ENCODE measurements at regions not wholly inside any gene's neighbourhood (a gene's known extent, or its start where the extent isn't known, plus 50 kb on each side); places are given as distances from the start of the nearest gene placed in this dataset.

DNA sequence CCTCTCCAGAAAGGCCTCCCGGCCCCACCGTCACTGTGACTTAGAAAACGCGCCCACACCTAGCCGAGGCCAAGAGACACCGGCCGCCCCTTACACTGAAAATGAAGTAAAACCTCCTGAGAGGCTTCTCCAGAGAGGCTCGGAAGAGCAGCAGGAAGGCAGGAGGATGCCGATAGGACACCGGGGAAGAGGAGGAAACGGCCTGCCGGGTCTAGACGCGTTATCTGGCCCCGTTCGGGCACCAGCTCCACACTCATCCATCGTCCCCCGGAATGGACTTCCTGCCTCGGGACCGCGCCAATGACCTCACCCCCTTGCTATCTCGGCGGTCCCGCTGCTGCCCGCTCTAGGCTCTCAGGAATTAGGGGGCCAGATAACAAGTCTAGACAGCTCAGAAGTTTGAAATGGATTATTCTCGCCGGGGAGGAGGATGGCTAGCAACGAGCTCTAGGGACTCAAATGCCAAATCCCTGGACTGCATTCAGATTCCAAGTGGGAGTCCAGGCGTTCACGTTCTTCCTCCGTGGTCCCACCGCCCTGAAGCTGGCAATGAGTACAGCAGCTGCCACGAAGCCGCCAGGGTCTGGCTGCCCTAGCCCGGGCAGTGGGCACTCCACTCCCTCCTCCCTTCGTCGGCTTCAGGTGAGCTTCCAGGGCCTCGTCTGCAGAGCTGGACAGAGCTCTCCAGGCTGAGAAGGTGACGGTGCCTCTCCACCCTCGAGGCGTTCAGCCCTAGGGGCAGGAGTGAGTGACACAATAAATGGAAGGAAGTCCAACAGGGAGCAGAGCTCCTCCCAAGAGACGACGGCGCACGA, 350.9 kb downstream of the FOXL1 start:
- H3K27ac ChIP-seq (ENCODE audit: low read depth, low read length): no peak overlapping the region
- H3K27me3 ChIP-seq (ENCODE audit: control insufficient read depth, insufficient read depth, low read length): peaks cover 18% of the 10 kb centered on the region
- H3K4me3 ChIP-seq (ENCODE audit: low read depth, low read length): no peak overlapping the region
- H3K4me1 ChIP-seq (ENCODE audit: control insufficient read depth, insufficient read depth, low read length): peaks cover 22% of the 10 kb centered on the region
- H3K36me3 ChIP-seq (ENCODE audit: control insufficient read depth, insufficient read depth, low read length): no peaks in the 10 kb centered on the region
- H3K9me3 ChIP-seq (ENCODE audit: control insufficient read depth, insufficient read depth, low read length): no peaks in the 10 kb centered on the region
- DNase-seq (ENCODE audit: low read depth in 4 of 6, low spot score in 6 of 6): no peak
- 66% methylated on average over 39 of the region's 45 CpGs for WGBS (ENCODE audit: insufficient coverage)

DNA sequence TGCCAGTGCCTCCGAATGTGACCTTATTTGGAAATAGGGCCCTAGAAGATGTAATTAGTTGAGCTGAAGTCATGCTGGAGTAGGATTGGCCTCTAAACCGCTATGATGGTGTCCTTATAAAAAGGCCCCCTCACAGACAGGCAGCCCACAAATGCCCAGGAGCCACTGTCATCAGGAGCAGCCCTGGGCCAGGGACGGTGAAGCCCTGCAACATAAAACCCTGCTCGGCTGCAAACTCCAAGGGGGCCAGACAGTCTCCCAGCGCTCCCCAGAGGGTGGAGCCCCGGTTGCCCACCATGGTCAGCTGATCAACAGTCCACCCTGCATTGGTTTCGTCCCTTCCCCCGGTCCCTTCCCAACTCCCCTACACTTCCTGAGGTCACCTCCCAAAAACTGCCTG, 351.7 kb downstream of the FOXL1 start:
- H3K36me3 ChIP-seq (ENCODE audit: control insufficient read depth, insufficient read depth, low read length): no peaks in the 10 kb centered on the region
- DNase-seq (ENCODE audit: low read depth in 4 of 6, low spot score in 6 of 6): no peak
- H3K9me3 ChIP-seq (ENCODE audit: control insufficient read depth, insufficient read depth, low read length): no peaks in the 10 kb centered on the region
- WGBS (ENCODE audit: insufficient coverage): 84% methylated on average over 5 of the region's 8 CpGs
- peaks cover 21% of the 10 kb centered on the region for H3K27me3 ChIP-seq (ENCODE audit: control insufficient read depth, insufficient read depth, low read length)
- peaks cover 22% of the 10 kb centered on the region for H3K4me1 ChIP-seq (ENCODE audit: control insufficient read depth, insufficient read depth, low read length)
- H3K27ac ChIP-seq (ENCODE audit: low read depth, low read length): no peak overlapping the region
- no peak overlapping the region for H3K4me3 ChIP-seq (ENCODE audit: low read depth, low read length)

DNA sequence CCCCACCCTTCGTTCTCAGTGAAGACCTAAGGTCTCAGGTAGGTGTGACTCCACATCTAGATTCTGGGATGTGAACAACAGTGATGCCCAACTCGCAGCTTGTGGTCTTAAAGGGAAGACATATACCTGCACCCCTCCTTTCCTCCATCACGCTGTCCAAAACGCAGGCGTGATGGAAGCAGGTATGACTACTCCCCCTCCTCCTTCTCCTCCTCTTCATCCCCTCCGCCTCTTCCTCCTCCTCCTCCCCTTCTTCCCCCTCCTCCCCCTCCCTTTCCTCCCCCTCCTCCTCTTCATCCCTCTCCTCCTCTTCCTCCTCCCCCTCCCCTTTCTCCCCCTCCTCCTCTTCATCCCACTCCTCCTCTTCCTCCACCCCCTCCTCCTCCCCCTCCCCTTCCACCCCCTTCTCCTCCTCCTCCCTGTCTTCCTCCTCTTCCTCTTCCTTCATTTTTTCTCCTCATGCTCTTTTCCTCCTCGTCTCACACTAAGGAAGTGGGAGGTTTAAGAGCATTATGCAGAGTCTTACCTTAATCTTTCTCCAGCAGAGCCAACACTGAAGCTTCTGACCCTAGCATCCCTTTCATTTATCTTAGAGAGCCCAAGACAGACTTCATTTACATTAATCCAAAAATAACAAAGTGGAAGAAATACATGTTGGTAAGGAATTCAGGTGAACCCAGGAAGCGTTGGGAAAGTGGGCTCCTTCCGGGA, 352.5 kb downstream of the FOXL1 start:
- H3K9me3 ChIP-seq (ENCODE audit: control insufficient read depth, insufficient read depth, low read length): no peaks in the 10 kb centered on the region
- peaks cover 14% of the 10 kb centered on the region for H3K4me1 ChIP-seq (ENCODE audit: control insufficient read depth, insufficient read depth, low read length)

DNA sequence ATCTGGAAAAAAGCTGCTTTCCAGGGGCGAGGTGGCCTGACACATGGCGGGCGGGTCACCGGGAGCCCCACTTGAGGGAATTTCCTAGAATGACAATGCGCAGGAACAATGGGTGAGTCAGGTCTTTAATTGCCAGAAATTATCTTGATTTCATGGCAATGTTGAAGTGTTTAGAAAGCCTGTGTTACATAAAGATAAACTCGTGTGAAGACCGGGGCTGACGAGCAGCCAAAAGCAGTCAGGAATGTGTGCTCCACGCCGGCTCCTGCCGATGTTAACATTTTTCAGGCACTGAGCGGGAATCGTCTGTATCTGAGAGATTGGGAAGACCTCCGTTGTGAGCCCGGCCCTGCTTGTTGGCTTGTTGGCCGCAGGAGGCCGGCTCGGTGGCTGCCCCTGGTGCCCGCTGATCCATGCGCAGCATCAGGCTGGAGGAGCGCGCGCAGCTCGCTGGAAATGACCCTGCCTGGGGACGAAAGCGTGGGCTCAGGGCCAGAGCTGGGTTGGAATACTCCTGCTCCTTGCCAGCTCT, 353.1 kb downstream of the FOXL1 start:
- peak in 2 of 6 donors; percentile 63 to 66 for DNase-seq (ENCODE audit: low read depth in 4 of 6, low spot score in 6 of 6)
- H3K27ac ChIP-seq (ENCODE audit: low read depth, low read length): peak overlapping the region; percentile 66

More for the DNA sequence above, 352.5 kb downstream of the FOXL1 start:
- DNase-seq (ENCODE audit: low read depth in 4 of 6, low spot score in 6 of 6): no peak
- Histone ChIP-seq H3K27ac (ENCODE audit: low read depth, low read length) (peak overlapping the region; percentile 66), H3K4me3 (ENCODE audit: low read depth, low read length) (no peak overlapping the region), H3K27me3 (ENCODE audit: control insufficient read depth, insufficient read depth, low read length) (peaks cover 15% of the 10 kb centered on the region), H3K36me3 (ENCODE audit: control insufficient read depth, insufficient read depth, low read length) (no peaks in the 10 kb centered on the region)
- 71% methylated on average over 5 of the region's 9 CpGs for WGBS (ENCODE audit: insufficient coverage)

DNA sequence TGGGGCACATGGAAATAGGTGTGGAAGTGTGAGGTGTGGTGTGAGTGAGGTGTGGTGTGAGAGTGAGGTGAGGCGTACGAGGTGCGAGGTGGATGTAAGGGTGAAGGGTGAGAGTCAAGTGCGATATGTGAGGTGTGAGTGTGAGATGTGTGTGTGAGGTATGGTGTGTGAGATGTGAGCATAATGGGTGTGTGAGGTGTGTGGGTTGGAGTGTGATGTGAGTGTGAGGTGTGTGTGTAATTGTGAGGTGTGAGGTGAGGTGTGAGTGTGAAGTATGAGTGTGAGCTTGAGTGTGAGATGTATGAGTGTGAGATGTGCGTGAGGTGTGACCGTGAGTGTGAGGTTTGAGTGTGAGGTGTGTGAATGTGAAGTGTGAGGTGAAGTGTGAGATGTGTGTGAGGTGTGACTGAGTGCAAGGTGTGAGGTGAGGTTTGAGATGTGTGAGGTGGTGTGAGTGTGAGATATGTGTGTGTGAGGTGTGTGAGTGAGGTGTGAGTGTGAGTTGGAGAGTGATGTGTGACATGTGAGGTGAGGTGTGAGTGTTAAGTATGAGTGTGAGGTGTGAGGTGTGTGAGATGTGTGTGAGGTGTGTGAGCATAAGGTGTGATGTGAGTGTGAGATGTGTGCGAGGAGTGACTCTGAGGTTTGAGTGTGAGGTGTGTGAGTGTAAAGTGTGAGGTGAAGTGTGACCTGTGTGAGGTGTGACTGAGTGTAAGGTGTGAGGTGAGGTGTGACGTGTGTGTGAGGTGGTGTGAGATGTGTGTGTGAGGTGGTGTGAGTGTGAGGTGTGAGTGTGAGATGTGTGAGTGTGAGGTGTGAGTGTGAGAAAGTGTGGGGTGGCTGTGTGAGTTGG, 354.0 kb downstream of the FOXL1 start:
- no peak overlapping the region for H3K4me3 ChIP-seq (ENCODE audit: low read depth, low read length)
- H3K27ac ChIP-seq (ENCODE audit: low read depth, low read length): peak overlapping the region; percentile 66
- WGBS (ENCODE audit: insufficient coverage): 94% methylated on average over 8 of the region's 8 CpGs
- H3K4me1 ChIP-seq (ENCODE audit: control insufficient read depth, insufficient read depth, low read length): peaks cover 7% of the 10 kb centered on the region
- H3K9me3 ChIP-seq (ENCODE audit: control insufficient read depth, insufficient read depth, low read length): no peaks in the 10 kb centered on the region
- H3K27me3 ChIP-seq (ENCODE audit: control insufficient read depth, insufficient read depth, low read length): peaks cover 8% of the 10 kb centered on the region
- no peak for DNase-seq (ENCODE audit: low read depth in 4 of 6, low spot score in 6 of 6)
- no peaks in the 10 kb centered on the region for H3K36me3 ChIP-seq (ENCODE audit: control insufficient read depth, insufficient read depth, low read length)

More for the DNA sequence above, 353.1 kb downstream of the FOXL1 start:
- H3K4me3 ChIP-seq (ENCODE audit: low read depth, low read length): no peak overlapping the region
- H3K36me3 ChIP-seq (ENCODE audit: control insufficient read depth, insufficient read depth, low read length): no peaks in the 10 kb centered on the region
- peaks cover 10% of the 10 kb centered on the region for H3K27me3 ChIP-seq (ENCODE audit: control insufficient read depth, insufficient read depth, low read length)
- no peaks in the 10 kb centered on the region for H3K9me3 ChIP-seq (ENCODE audit: control insufficient read depth, insufficient read depth, low read length)
- WGBS (ENCODE audit: insufficient coverage): 41% methylated on average over 26 of the region's 26 CpGs
- peaks cover 8% of the 10 kb centered on the region for H3K4me1 ChIP-seq (ENCODE audit: control insufficient read depth, insufficient read depth, low read length)

DNA sequence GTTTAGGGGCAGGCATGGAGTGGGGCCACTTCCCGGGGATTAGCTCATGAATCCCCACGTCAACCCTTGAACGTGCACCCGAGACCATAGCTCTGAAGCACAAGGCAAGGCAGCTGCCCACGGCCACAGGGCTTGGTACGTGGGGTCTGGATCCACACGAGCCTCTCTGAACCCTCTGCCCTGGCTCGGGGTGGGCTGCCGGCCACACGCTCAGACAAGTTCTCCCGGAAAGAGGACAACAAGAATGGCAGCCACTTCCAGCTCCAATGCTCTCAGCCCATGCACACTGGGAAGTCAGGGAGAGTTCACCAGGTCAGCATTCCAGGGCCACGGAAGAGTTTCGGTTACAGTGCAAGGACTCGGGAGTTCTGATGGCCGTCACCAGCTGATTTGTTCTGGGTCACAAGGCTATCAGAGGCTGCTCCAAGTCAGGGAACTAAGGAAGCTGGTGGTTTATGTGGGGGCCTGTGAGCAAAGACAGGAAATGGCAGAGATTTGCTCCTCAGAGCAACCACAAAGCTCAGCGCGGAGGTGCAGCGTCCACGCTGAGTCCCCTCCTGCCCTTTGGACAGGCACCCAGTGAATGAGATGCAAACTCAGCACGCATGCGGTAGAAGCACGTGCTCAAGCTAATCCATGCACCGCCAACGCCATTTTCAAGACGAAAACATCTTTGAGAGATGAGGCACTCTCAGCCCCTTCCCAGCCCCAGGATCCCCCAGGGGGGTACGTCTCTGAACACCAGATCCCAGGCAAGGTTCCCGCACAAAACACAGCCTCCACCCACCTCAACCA, 356.4 kb downstream of the FOXL1 start:
- peaks cover 7% of the 10 kb centered on the region for H3K4me1 ChIP-seq (ENCODE audit: control insufficient read depth, insufficient read depth, low read length)
- H3K27me3 ChIP-seq (ENCODE audit: control insufficient read depth, insufficient read depth, low read length): peaks cover 4% of the 10 kb centered on the region
- H3K4me3 ChIP-seq (ENCODE audit: low read depth, low read length): no peak overlapping the region
- 71% methylated on average over 26 of the region's 27 CpGs for WGBS (ENCODE audit: insufficient coverage)
- H3K27ac ChIP-seq (ENCODE audit: low read depth, low read length): no peak overlapping the region
- no peaks in the 10 kb centered on the region for H3K9me3 ChIP-seq (ENCODE audit: control insufficient read depth, insufficient read depth, low read length)
- no peak for DNase-seq (ENCODE audit: low read depth in 4 of 6, low spot score in 6 of 6)
- no peaks in the 10 kb centered on the region for H3K36me3 ChIP-seq (ENCODE audit: control insufficient read depth, insufficient read depth, low read length)

DNA sequence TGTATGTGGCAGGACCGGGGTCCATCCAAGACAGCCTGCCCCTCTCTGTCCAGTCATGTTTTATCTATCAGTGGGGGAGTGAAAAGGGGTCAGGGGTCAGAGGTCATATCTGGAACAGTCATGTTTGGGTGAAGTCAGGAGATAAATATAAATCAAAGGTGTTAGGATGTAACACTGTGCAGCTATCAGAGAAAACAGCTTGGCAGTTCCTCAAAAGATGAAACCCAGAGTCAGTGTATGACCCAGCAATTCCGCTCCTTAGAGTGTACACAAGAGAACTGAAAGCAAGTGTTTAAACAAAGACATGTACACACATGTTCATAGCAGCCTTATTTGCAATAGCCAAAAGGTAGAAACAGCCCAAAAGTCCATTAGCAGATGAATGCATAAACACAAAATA, 361.3 kb downstream of the FOXL1 start:
- H3K27me3 ChIP-seq (ENCODE audit: control insufficient read depth, insufficient read depth, low read length): peaks cover 4% of the 10 kb centered on the region
- peaks cover 3% of the 10 kb centered on the region for H3K4me1 ChIP-seq (ENCODE audit: control insufficient read depth, insufficient read depth, low read length)
- no CpG with 5 or more reads among the region's 2 CpGs for WGBS (ENCODE audit: insufficient coverage)
- no peak for DNase-seq (ENCODE audit: low read depth in 4 of 6, low spot score in 6 of 6)
- H3K36me3 ChIP-seq (ENCODE audit: control insufficient read depth, insufficient read depth, low read length): no peaks in the 10 kb centered on the region
- no peak overlapping the region for H3K4me3 ChIP-seq (ENCODE audit: low read depth, low read length)
- no peak overlapping the region for H3K27ac ChIP-seq (ENCODE audit: low read depth, low read length)
- H3K9me3 ChIP-seq (ENCODE audit: control insufficient read depth, insufficient read depth, low read length): no peaks in the 10 kb centered on the region

DNA sequence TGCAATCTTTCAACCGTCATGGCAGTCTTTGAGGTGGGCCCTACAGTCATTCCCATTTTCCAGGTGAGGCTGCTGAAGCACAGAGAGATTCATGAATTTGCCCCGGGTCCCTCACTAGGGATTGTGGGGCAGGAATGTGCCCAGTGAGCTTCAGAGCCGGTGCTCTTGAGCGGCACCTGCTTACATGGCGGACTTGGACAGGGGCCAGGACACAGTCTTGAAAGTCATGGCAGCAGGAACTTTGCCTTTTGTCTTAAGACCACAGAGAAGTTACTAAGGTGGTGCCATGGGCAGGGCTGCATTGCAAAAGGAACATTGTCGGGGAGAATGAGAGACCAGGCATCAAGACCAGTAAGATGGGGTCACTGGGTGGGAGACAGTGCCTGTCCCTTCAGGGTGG, 363.4 kb downstream of the FOXL1 start:
- Histone ChIP-seq H3K4me3 (ENCODE audit: low read depth, low read length) (no peak overlapping the region), H3K27me3 (ENCODE audit: control insufficient read depth, insufficient read depth, low read length) (no peaks in the 10 kb centered on the region), H3K27ac (ENCODE audit: low read depth, low read length) (no peak overlapping the region), H3K4me1 (ENCODE audit: control insufficient read depth, insufficient read depth, low read length) (peaks cover 6% of the 10 kb centered on the region), H3K36me3 (ENCODE audit: control insufficient read depth, insufficient read depth, low read length) (no peaks in the 10 kb centered on the region), H3K9me3 (ENCODE audit: control insufficient read depth, insufficient read depth, low read length) (no peaks in the 10 kb centered on the region)
- 92% methylated on average over 6 of the region's 6 CpGs for WGBS (ENCODE audit: insufficient coverage)
- no peak for DNase-seq (ENCODE audit: low read depth in 4 of 6, low spot score in 6 of 6)
